NT2/D1 (cell line): ENCODE measurements at regions not wholly inside any gene's neighbourhood (a gene's known extent, or its start where the extent isn't known, plus 50 kb on each side); places are given as distances from the start of the nearest gene placed in this dataset.

Experiments
- YY1 ChIP-seq: IDR thresholded peaks from 2 replicates; pipeline ENCODE4 v1.6.1; 2011; ENCODE audit not compliant: insufficient read length, insufficient read depth
- ZNF274 ChIP-seq: IDR thresholded peaks from 2 replicates; pipeline ENCODE4 v1.6.1; 2011; ENCODE audit warnings: mild to moderate bottlenecking, low read depth, low read length

GRCh38 chr4:81923140-81923539 is 450.7 kb downstream of the HNRNPD start:
- TF ChIP-seq ZNF274 (no peak), YY1 (no peak)
